HG03432 (cell line): ENCODE measurements at regions not wholly inside any gene's neighbourhood (a gene's known extent, or its start where the extent isn't known, plus 50 kb on each side); places are given as distances from the start of the nearest gene placed in this dataset.
"Not testable (repeated sequence)": the region's sequence is repeated elsewhere in the genome, so short reads cannot be mapped to it uniquely, and the experiment has no call there.

Experiments
- ATAC-seq: cut with Tn5 transposase; IDR thresholded peaks from one replicate; pipeline ENCODE4 v1.9.1; 2021; ENCODE audit warnings: mild to moderate bottlenecking, moderate library complexity; ENCODE audit not compliant: unreplicated experiment

DNA sequence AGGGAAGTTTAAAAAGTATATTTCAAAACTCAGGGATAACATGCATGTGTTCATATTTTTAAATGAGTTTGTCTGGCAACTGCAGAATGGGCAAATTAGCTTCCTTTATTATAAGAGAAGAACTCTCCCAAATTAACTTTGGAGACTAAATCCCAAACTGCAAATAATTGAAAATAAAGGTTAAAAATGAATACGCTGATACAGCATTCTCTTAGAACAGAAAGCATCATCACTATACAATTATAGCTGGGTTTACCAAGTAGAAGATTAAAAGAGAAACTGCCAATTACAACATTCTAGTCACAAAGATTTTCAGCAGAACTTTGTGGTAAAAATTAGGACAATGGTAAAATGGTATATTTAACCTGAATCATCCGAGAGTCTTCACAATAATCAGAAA lies 73.3 kb downstream of the OLFM4 start:
- ATAC-seq: no peak

DNA sequence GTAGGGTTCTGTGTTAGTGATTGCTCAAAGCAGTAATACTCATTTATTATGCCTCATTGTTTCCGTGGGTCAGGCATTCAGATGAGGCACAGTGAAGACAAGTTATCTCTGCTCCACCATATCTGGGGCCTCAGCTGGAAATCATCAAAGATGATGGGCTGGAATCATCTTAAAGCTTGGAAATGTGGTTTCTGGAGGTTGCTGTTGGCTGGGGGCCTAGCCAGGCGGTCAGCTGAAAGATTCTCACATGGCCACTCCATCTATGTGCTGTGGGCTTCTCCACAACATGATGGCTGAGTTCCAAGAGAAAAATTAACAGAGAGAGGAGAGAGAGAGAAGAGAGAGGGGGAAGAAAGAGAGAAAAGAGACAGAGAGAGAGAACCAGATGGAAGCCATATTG lies 75.5 kb downstream of the OLFM4 start:
- no peak for ATAC-seq

DNA sequence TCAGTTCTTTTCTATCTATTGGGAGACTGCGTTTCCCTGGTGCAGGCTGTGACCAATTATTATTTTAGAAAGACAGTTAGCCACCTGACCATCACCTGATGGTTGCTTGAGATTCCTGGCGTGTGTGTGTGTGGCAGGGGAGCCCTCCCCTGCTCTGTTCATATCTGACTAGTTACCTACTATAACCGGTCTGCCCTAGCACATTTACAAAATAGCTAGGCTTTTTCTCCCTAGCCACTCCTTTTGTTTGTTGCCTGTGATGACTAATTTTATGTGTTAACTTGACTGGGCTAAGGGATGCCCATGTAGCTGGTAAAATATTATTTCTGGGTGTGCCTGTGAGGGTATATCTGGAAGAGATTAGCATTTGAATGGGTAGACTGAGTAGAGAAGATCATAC lies 76.9 kb downstream of the OLFM4 start:
- ATAC-seq: no peak

DNA sequence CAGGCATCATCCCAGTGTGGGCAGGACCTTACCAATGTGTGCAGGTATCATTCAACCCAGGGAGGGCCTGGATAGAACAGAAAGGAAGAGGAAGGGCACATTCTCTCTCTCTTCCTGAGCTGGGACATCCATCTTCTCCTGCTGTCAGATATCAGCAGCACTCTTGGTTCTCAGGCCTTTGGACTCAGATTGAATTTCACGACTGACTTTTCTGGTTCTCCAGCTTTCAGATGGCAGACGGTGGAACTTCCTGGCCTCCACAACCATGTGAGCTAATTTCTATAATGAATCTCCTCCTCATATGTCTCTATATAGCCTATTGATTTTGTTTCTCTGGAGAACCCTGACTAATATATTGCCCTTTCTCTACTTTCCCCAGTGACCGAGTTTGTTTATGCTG lies 77.3 kb downstream of the OLFM4 start:
- ATAC-seq: no peak

DNA sequence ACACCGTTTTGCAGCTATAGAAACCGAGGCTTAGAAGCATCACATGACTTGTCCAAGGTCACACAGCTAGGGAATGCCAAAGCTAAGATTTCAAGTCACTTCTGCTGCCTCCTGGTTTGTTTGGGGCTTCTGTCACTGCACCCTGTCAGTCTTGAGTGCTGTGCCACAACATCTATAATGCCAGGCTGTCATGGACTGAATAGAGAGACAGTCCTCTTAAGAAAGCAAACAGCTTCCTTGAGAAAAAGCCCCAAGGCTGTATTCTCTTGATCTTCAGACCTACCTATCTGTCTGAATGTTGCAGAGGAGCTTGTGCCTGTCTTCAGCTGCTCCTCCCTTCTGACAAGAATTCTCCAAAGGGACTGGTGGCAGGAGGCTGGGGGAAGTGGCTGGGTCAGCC lies 81.6 kb downstream of the OLFM4 start:
- no peak for ATAC-seq

DNA sequence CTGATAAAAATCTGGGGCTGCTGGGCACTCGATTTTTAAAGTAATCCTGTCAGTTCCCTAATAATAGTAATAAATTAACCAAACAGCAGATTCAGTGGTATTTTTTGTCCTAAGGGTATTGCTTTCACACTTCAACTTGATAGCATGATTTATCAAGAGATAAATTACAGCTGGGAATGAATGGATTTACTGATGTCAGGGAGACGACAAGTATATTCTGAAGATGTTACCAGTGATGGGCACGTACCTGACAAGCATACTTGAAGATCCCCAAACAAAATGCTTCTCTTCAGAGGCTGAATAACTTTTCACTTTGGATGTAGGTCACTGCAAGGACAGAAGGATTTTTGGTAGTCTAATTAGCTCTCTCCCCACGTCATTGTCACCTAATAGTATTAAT lies 82.0 kb downstream of the OLFM4 start:
- no peak for ATAC-seq

DNA sequence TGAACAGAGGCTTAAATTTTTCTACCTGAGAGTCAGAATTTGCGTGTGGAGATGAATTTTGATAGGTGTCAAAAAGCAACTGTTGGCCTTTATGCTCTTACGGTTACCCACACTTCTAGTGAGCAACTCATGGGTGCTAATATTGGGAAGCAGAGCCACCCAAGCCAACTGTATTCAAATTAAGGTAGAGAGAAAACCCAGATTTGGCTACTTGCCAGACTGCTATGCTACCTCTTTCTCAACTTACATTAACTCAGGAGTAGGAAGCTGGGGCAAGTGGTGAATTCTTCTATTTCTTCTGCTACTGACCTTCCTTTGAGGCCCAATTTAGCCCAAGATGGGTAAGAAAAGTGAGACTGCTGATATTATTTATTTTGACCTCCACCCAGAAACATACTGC lies 83.9 kb downstream of the OLFM4 start:
- no peak for ATAC-seq

DNA sequence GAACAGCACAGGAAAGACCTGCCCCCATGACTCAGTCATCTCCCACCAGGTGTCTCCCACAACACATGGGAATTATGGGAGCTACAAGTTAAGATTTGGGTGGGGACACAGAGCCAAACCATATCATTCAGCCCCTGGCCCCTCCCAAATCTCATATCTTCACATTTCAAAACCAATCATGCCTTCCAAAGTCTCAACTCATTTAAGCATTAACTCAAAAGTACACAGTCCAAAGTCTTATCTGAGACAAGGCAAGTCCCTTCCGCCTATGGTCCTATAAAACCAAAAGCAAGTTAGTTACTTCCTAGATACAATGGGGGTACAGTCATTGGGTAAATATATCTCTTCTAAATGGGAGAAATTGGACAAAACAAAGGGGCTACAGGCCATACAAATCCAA lies 88.4 kb downstream of the OLFM4 start:
- ATAC-seq: not testable (repeated sequence)

DNA sequence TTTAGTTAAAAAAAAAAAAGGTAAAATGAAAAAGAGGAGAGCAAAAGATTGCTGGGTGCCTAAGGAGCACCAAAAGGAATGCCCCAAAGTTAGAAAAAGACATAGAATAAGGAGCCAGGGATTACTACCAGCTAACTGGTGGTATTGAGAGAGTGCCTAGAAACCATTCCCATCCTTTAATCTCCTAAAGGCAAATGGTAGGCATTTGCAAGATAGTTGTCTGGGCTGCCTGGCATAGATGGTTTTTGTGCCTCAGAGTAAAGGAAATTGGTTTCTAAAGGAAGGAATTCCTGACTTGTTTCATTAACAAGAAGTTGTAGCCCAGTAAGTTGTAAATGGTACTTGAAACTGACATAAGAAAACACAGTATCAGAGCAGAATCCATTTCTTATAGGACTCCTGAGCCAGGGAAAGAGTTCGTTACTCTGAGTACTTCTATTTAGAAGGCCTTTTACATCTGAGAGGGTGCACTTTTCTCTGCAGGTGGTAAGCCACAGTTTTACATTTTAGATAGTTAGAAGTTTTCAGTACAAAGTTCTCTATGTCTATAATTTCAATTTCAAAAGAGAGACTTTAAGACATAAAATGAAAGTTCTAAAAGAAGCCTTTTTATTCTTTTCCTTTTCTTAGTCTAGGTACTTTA lies 92.6 kb downstream of the OLFM4 start:
- ATAC-seq: no peak

DNA sequence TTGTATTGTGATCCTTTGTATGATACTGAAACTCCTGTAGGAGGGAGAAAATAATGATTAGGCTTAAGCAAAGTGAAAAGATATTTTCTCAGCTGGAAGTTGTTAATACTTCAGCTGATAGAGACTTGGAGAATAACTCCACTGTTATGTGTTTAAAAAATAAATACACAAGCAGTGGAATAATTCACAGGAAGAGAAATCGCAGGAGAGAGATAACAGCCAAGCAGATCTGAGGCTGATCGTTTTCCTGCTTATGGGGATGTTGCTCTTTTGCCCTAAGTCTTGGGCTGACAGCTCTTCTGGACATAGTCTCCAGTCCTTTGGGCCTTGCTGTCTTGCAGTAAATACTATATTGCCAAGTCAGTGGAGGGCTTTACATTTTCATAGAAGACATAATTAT lies 93.3 kb downstream of the OLFM4 start:
- ATAC-seq: no peak

DNA sequence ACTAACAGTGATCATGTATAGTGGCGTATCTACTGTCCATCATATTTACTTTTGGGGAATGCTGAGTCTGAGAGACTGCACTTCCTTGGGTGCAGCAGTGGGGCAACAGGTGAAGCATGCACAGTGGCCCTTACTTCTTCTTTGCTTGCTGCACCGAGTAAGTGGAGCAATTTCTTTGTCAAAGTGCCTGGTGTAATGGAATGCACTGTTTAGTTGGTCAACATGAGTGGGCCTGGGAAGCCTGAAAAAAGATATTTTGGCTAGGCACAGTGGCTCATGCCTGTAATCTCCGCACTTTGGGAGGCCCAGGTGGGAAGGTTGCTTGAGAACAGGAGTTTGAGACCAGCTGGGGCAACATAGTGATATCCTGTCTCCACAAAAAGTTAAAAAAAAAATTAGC lies 94.9 kb downstream of the OLFM4 start:
- no peak for ATAC-seq

DNA sequence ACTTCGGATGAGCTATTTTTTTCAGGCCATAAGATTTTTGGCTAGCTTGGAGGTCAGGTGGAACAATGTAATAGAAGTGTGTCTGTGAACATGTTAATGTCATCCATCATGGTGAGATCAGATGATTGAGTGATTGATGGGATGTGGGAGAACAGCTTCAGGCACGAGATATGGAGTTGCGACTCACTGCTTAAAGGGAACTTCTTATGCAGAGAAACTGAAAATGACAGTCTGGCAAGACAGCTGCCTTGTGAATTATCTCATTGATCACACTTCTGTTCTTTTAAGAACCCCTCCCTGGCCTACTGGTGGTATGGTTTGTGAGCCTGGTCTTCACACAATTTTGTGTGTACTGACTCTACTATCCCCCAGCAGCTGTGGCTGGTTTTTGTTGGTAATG lies 96.0 kb downstream of the OLFM4 start:
- ATAC-seq: peak; percentile 51

DNA sequence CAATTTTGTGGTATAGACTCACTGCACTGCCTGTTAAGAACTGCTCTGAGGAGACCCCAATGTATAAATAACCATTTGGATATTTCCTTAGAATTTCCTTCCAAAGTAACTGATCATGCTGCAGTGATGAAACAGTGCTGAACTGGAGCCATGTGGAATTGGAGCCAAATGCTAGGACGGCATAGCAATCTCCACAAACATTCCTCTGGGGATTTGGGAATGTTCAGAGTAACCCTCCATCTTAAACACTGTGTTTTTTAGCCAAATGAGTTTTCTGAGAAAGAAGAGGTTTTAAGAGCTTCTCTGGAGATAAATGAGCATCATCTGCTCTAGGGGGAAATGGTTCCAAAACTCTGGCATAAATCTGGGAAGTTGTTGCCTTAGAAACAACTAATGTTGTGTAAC lies 98.2 kb downstream of the OLFM4 start:
- no peak for ATAC-seq

DNA sequence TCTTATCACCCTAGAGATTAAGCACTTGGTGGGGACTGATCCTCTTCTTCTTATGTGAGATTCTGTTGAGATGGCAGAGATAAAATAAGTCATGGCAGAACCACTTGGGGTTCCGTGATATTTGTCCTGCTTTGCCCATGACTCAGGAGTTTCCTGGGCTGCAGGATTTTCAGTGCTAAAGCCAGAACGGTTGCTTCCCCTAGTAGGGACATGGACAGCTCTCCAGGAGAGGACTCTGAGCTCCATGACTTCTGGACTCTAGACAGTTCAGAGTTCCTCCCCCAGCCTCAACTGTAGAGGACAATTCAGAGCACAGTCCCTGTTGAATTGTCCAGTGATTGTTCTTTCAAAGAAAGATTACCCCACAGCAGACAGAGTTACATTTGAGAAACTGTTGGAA lies 98.8 kb downstream of the OLFM4 start:
- no peak for ATAC-seq

DNA sequence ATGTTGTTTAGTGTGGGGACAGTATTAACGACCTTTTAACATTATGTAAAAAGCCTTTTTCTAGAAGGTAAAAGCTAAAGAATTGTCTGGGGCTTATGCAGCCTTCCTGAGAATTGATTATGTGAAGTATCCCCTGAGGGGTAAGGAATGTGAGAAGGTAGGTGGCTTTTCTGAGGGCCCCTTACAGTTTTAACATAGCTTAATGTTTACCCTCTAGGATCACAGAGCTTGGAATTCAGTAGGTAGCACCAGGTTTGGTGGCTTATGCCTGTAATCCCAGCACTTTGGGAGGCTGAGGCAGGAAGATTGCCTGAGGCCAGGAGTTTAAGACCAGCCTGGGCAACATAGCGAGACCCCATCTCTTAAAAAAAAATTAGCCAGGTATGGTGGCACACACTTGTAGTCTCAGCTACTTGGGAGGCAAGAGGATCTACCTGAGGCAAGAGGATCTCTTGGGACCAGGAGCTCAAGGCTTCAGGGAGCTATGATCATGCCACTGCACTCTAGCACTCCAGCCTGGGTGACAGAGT lies 101.3 kb downstream of the OLFM4 start:
- no peak for ATAC-seq

DNA sequence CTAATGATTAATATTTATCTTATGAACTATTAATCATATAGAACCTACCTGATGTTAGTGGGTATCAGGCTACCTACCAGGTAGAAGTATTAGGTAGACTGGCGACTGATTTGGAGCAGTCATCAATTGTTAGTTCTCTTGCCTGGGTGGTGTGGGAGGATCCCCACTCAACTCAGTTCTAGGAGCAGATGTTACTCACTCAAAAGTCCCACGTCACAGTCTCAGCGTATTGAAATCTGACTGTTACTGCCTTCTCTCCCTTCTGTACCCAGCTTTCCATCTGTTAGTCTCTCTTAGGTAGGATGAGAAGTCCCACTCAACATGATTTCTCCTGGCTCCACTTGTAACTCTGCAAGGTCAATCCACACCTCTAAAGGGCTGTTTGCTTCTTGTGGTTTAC lies 102.7 kb downstream of the OLFM4 start:
- no peak for ATAC-seq

DNA sequence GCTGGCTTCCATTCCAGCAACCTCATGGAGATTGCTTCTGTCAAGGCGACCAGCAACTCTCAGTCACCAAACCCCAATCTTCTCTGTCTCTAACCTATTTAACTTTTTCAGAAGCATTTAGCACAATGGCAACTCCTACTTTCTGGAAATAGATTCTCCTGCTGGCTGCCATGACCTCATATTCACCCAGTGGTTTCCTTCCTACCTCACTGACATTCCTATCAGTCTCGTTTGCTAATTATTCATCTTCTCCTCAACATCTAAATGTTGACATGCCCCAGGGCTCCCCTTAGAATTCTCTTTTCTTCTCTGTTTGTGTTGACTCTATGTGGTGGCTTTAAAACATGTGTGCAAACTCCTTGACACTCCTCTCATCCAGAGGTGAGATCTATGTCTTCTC lies 106.7 kb downstream of the OLFM4 start:
- ATAC-seq: no peak

DNA sequence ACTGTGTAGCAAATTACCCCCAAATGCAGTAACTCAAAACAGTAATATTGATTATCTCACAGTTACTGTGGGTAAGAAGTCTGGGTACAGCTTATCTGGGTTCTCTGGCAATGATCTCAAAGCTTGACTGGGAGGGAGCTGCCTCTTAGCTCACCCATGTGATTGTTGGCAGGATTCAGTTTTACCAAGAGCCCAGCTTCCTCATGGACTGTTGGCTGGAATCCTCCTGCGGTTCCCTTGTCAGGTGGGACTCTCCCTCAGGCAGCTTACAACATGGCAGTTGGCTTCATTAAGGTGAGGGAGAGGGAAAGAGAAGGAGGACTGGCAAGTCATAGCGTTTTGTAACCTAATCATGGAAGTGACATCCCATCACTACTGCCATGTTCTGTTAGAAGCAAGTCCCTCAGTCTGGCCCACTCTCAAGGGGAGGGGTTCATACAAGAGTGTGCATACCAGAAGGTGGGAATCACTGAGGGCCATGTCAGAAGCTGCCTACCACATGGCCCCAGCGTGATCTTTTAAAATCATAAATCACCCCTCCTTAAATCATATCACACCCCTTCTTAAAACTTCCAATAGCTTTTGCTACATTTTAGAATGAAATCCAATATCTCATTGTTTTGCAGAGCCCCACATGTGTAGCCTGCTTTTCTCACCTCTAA lies 108.1 kb downstream of the OLFM4 start:
- ATAC-seq: no peak

DNA sequence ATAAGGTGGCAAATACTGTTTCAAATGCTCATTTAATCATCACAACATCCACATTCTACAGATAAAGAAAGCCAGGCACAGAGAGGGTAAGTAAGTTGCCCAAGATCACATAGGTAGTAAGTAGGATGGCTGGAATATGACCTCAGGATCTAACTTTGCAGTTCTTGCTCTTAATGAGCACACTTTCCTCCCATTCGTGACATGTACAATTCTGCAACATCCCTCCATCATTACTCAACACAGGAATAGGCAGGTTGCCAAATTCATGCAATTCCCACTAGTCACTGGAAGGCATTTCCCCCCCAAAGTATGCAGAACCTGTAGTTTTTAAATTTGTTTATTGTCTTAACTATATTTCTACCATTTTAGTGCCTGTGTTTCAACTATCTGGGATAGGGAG lies 109.2 kb downstream of the OLFM4 start:
- ATAC-seq: no peak

DNA sequence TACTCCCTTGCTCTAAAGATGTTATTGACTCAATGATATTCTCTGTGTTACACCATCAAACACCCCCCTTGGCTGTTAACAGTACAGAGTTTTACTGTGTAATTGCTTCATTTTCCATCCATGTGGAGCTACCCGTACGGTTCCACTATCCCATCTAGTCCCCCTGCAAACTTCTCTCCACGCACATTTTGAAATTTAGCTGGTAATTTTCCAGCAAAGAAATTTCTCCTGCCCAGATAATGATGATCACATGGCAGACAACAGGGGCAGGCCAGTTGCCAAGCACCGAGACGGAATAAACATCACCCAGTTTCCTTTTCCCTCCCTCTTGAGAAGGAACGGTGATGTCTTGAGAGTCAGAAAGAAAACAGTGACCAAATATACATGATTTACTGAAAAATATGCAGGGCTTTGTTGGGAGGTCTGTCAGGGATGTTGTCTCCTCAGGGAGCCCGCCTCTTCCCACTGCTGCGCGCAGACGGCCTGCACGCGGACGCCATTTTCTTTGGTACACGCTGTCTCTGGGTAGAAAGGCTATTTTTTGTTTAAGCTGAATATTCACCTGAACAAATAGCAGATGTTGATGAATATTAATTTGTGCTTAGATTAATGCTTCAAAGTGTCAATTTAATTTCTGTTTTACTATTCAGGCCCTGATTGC lies 109.9 kb downstream of the OLFM4 start:
- ATAC-seq: no peak

DNA sequence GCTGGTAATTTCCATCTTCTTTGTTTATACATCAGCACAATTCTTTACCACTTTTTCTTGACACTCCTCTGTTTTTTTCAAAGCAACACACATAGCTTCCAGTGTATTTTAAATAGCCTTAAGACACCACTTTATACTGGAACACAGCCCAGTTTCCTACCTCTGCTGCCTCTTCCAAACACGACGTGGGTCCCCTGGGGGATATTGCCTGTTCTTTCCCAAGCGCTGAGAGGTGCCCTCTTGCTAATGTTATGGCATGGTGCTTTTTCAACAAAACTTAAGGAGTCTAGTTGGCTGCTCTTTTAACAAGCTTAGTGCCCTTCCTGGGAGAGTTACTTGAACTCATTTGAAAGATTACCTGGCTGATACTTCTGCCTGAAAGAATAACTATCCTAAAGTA lies 112.7 kb downstream of the OLFM4 start:
- ATAC-seq: no peak

DNA sequence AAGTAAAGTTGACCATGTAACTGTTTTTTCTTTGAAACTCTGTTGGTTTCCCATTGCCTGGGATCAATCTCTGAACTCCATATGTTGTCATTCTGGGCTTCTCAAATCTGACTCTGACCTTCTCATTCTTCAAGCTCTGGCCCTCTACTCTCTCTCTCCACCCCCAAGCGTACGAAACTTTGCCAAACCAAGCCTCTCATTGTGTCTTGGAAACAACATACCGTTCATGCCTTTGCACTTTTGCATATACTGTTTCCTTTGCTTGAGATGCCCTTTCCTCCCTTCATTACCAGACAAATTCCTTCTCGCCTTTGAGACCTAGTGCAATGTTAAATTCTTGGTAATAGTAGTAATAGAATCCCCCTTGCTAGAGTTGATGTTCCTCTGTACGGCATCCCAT lies 113.7 kb downstream of the OLFM4 start:
- no peak for ATAC-seq
